ENCODE measurements at regions not wholly inside any gene's neighbourhood (a gene's known extent, or its start where the extent isn't known, plus 50 kb on each side); places are given as distances from the start of the nearest gene placed in this dataset.

DNA sequence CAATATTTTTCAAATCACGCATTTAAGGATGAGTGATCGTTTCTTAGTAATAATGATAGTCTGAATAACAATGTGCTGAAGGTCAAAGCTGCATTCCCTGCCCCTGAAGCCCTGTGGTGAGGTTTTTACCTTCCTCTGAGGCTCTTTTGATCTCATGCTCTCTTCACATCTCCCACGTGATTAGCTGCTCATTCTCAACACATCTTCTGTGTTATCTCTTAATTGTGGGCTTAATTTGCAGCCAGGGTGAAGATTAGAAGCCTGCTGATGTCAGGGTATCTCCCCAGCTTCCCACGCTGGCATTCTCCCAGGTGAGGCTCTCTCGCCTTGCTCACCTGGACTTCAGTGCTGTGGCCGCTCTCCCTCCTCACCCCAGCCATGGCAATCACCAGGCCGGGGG is 109.7 kb upstream of the FOXQ1 start:
- H3K4me3 ChIP-seq, result no peak overlapping the region
- TF ChIP-seq, protein P1, sequence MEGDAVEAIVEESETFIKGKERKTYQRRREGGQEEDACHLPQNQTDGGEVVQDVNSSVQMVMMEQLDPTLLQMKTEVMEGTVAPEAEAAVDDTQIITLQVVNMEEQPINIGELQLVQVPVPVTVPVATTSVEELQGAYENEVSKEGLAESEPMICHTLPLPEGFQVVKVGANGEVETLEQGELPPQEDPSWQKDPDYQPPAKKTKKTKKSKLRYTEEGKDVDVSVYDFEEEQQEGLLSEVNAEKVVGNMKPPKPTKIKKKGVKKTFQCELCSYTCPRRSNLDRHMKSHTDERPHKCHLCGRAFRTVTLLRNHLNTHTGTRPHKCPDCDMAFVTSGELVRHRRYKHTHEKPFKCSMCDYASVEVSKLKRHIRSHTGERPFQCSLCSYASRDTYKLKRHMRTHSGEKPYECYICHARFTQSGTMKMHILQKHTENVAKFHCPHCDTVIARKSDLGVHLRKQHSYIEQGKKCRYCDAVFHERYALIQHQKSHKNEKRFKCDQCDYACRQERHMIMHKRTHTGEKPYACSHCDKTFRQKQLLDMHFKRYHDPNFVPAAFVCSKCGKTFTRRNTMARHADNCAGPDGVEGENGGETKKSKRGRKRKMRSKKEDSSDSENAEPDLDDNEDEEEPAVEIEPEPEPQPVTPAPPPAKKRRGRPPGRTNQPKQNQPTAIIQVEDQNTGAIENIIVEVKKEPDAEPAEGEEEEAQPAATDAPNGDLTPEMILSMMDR (IDR thresholded peaks at IDR 0.05), result no peak
- TF ChIP-seq POLR2AphosphoS5 (IDR thresholded peaks at IDR 0.05) (no peak), POLR2A (IDR thresholded peaks at IDR 0.05) (no peak)
- no peak overlapping the region for H3K27ac ChIP-seq
- intact Hi-C loops (cut with DNase I; ENCODE audit: low total_unique reads), result no loop called here
- no peaks in the 10 kb centered on the region for H3K9me3 ChIP-seq
- H3K27me3 ChIP-seq, result no peaks in the 10 kb centered on the region
- H3K36me3 ChIP-seq, result no peaks in the 10 kb centered on the region
- H3K4me1 ChIP-seq, result no peaks in the 10 kb centered on the region
- DNase-seq (ENCODE audit: low spot score in 2 of 2), result no peak

DNA sequence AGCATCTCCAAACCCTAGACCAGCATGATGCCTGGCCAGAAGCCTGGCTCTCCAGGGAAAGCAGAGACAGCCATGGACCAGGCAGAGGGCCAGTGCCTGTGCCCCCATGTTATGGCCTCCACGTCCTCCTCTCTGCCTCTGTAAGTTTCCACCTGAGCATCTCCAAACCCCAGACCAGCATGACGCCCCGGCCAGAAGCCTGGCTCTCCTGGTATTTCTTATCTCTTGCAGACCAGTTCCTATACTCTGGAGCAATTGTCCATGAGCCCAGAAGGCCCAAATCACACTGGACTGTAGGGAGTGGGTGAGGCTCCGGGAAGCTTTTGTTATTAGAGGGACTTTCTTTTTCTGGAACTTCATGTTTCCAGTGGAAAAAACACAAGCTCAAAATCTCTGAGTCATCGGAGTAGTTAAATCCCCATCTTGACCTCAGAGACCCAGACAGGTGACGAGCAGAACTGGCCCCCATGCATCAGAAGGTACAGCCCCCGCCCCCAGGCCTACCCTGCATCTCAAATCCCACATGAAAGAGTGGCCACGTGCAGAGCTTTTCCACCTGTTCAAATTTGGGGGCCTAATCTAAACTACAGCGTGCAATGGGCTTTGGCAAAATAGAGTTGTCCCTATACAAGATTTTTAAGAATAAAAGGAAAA is 110.2 kb upstream of the FOXQ1 start:
- Histone ChIP-seq H3K36me3 (no peaks in the 10 kb centered on the region), H3K9me3 (no peaks in the 10 kb centered on the region), H3K27me3 (no peaks in the 10 kb centered on the region), H3K4me1 (no peaks in the 10 kb centered on the region), H3K4me3 (no peak overlapping the region), H3K27ac (no peak overlapping the region)
- intact Hi-C loops (cut with DNase I; ENCODE audit: low total_unique reads), result no loop called here
- no peak for TF ChIP-seq POLR2AphosphoS5 (IDR thresholded peaks at IDR 0.05)
- no peak for TF ChIP-seq POLR2A (IDR thresholded peaks at IDR 0.05)
- TF ChIP-seq, protein P1 (IDR thresholded peaks at IDR 0.05), result no peak
- DNase-seq (ENCODE audit: low spot score in 2 of 2), result no peak

DNA sequence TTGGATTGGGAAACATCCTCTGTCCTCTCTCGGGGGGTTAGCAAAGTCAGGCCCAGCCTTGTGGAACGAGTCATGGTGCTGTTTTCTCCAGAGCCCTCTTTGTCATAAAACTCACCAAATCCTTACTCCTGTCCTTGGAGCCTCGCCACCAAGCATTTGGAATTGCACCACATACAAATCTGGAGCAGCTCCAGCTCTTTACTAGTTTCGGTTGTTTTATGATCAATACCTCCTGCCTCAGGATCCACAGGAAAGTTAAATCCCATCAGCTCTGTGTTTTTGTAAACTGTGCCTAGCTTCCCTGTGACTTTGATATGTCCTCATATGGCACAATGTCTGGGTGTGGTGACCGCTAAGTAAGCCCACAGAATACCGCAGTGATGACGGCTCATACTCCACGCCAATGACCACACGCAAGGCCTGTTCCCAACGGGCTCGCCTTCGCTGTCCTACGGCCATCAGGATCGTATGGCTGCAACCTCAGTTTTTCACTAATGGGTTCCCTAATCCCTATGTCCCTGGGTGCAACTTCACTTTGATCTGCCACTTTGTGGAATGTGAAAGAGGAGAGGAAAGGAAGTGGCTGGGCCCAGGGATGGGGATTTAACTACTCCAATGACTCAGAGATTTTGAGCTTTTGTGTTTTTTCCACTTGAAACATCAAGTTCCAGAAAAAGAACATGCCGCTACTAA is 111.3 kb upstream of the FOXQ1 start:
- H3K4me1 ChIP-seq, result no peaks in the 10 kb centered on the region
- H3K9me3 ChIP-seq, result no peaks in the 10 kb centered on the region
- H3K36me3 ChIP-seq, result no peaks in the 10 kb centered on the region
- TF ChIP-seq, protein P1 (IDR thresholded peaks at IDR 0.05), result no peak
- no peak for TF ChIP-seq POLR2AphosphoS5 (IDR thresholded peaks at IDR 0.05)
- TF ChIP-seq POLR2A (IDR thresholded peaks at IDR 0.05), result no peak
- no peaks in the 10 kb centered on the region for H3K27me3 ChIP-seq
- DNase-seq (ENCODE audit: low spot score in 2 of 2), result no peak
- H3K4me3 ChIP-seq, result no peak overlapping the region
- intact Hi-C loops (cut with DNase I; ENCODE audit: low total_unique reads), result no loop called here
- no peak overlapping the region for H3K27ac ChIP-seq

DNA sequence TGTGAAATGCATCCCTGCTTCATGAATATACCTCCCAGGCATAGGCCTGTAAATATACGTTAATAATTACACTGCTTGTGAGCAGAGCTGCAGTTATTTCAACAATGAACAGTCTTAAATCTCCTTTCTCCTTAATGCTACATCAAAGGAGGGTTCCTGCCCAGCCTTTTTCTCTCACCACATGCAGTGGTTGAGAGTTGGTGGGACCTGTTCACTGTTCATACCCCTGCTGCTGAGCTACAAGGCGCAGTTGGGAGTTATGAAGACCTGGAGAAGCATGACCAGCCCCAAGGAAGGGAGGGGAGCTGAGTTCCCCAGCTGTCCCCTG is 111.9 kb upstream of the FOXQ1 start:
- intact Hi-C loops (cut with DNase I; ENCODE audit: low total_unique reads), result no loop called here
- H3K4me1 ChIP-seq, result no peaks in the 10 kb centered on the region

DNA sequence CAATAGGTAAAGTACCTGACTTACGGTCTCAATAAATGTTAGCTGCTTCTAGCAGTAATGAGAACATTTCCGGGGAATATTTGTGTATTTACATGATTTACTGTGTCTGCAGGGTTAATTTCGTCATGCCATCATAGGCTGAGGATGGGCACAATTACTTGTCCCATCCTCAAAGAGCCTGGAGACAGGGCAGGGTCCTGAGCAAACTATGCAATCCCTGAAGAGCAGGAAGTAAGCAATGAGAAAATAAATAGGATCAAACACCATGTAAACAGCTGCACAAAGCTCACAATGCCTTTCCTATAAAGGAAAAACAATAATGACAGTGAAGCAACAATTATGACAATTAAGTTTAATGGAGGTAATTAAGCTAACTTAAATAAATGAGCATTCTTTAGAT is 114.6 kb upstream of the FOXQ1 start:
- Histone ChIP-seq H3K4me3 (no peak overlapping the region), H3K9me3 (peaks cover 0 to 7% of the 10 kb centered on the region in 2 donors), H3K27ac (no peak overlapping the region), H3K4me1 (no peaks in the 10 kb centered on the region), H3K36me3 (no peaks in the 10 kb centered on the region), H3K27me3 (no peaks in the 10 kb centered on the region)
- DNase-seq (ENCODE audit: low spot score in 2 of 2), result no peak
- TF ChIP-seq POLR2AphosphoS5 (IDR thresholded peaks at IDR 0.05) (no peak), POLR2A (IDR thresholded peaks at IDR 0.05) (no peak)
- TF ChIP-seq, protein P1 (IDR thresholded peaks at IDR 0.05), result no peak
- intact Hi-C loops (cut with DNase I; ENCODE audit: low total_unique reads), result no loop called here

More for the DNA sequence above, 111.9 kb upstream of the FOXQ1 start:
- no peaks in the 10 kb centered on the region for H3K36me3 ChIP-seq
- no peak overlapping the region for H3K27ac ChIP-seq
- peaks cover 0 to 4% of the 10 kb centered on the region in 2 donors for H3K9me3 ChIP-seq
- H3K4me3 ChIP-seq, result no peak overlapping the region
- DNase-seq (ENCODE audit: low spot score in 2 of 2), result no peak
- H3K27me3 ChIP-seq, result no peaks in the 10 kb centered on the region
- TF ChIP-seq POLR2A (IDR thresholded peaks at IDR 0.05) (no peak), POLR2AphosphoS5 (IDR thresholded peaks at IDR 0.05) (no peak)
- TF ChIP-seq, protein P1 (IDR thresholded peaks at IDR 0.05), result no peak

Measured in breast epithelium (tissue), 4 donors.